ENCODE measurements at regions not wholly inside any gene's neighbourhood (a gene's known extent, or its start where the extent isn't known, plus 50 kb on each side); places are given as distances from the start of the nearest gene placed in this dataset.
"Not testable (repeated sequence)": the region's sequence is repeated elsewhere in the genome, so short reads cannot be mapped to it uniquely, and the experiment has no call there.

DNA sequence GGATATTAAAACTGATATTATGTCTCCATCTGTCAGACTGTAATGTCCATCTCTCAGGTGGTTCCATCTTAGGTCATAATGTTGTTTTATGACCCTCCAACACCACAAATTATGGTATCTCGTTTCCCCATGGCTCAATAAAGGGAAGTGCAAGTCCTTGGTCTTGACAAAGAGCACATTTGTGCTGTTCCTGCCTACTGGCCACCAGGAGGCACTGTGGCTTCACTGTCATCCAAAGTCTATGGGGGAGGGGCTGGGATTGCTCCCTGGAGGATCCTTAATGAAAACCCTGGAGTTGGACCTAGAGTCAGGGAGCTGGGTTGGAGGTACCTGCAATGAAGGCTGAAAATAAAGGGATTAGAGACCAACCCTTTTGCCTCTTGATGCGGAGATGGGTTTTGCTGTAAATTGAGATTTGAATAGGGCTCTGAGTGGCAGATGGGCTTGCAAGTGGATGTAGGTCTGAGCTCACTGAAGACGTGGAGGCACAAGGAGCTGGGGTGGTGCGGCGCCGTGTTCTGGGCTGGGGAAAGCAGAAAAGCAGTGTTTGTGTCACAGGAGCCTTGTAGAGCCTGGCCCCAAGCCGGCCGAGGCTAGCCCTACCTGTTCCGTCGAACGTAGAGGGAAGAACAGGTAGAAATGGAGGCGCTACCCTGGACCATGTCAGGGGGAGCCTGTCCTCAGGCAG, 180.5 kb upstream of the PRSS58 start:
- TF ChIP-seq, protein P1, sequence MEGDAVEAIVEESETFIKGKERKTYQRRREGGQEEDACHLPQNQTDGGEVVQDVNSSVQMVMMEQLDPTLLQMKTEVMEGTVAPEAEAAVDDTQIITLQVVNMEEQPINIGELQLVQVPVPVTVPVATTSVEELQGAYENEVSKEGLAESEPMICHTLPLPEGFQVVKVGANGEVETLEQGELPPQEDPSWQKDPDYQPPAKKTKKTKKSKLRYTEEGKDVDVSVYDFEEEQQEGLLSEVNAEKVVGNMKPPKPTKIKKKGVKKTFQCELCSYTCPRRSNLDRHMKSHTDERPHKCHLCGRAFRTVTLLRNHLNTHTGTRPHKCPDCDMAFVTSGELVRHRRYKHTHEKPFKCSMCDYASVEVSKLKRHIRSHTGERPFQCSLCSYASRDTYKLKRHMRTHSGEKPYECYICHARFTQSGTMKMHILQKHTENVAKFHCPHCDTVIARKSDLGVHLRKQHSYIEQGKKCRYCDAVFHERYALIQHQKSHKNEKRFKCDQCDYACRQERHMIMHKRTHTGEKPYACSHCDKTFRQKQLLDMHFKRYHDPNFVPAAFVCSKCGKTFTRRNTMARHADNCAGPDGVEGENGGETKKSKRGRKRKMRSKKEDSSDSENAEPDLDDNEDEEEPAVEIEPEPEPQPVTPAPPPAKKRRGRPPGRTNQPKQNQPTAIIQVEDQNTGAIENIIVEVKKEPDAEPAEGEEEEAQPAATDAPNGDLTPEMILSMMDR (IDR thresholded peaks at IDR 0.05; ENCODE audit: low read depth, low read length), result peak; percentile 64
- DNase-seq (ENCODE audit: low read depth, low spot score), result peak; percentile 32
- no peak overlapping the region for H3K4me3 ChIP-seq (ENCODE audit: low read depth, low read length)
- in situ Hi-C loops (cut with HindIII; ENCODE audit: low sequenced_read_pairs), result no loop called here

DNA sequence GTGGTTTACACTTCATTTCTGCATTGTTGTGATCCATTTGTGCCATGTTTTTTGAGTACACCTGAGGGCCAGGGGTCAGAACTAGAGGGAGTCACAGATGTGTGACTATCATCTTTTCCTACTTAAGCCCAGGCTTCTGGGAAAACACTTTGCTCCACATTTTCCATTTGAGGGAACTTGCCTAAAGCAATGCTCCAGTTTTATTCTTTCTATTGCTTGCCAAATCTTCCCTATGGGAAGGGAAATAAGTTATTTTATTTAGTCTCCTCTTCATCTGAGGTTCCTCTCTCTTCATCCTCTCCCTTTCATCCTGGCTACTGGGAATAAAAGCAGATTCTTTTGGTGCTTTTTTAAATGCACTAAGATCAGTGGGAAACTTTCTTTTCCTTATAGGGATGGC, 179.9 kb upstream of the PRSS58 start:
- TF ChIP-seq, protein P1 (IDR thresholded peaks at IDR 0.05; ENCODE audit: low read depth, low read length), result no peak
- H3K4me3 ChIP-seq (ENCODE audit: low read depth, low read length), result no peak overlapping the region
- DNase-seq (ENCODE audit: low read depth, low spot score), result no peak
- in situ Hi-C loops (cut with HindIII; ENCODE audit: low sequenced_read_pairs), result no loop called here

DNA sequence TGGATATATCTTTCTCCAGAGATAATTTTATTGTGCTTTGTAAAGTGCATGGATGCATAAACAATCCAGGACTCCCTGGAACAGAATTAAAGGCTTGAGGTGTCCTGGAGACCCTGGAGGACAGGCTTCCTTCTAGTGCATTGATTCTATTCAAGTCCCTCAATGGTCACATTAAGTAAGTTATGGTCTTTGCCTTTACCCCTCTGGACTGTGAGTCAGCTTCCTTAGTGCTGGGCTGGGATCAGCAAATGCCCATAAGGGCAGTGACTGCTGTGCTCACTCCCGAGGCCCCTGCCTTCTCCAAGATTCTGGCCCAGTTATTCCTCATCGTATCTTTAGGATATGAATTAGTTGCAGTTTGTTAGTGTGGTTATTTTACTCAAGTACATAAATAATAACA, 178.7 kb upstream of the PRSS58 start:
- in situ Hi-C loops (cut with HindIII; ENCODE audit: low sequenced_read_pairs), result no loop called here
- DNase-seq (ENCODE audit: low read depth, low spot score), result peak; percentile 37
- TF ChIP-seq, protein P1 (IDR thresholded peaks at IDR 0.05; ENCODE audit: low read depth, low read length), result no peak
- H3K4me3 ChIP-seq (ENCODE audit: low read depth, low read length), result no peak overlapping the region

DNA sequence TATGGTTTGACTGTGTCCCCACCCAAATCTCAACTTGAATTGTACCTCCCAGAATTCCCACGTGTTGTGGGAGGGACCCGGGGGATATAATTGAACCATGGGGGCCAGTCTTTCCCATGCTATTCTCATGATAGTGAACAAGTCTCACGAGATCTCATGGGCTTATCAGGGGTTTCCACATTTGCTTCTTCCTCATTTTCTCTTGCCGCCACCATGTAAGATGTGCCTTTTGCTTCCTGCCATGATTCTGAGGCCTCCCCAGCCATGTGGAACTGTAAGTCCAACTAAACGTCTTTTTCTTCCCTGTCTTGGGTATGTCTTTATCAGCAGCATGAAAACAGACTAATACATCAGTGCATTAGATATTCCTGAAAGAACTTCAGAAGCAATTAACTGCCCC, 177.7 kb upstream of the PRSS58 start:
- DNase-seq (ENCODE audit: low read depth, low spot score); in situ Hi-C loops (cut with HindIII; ENCODE audit: low sequenced_read_pairs): not testable (repeated sequence)

DNA sequence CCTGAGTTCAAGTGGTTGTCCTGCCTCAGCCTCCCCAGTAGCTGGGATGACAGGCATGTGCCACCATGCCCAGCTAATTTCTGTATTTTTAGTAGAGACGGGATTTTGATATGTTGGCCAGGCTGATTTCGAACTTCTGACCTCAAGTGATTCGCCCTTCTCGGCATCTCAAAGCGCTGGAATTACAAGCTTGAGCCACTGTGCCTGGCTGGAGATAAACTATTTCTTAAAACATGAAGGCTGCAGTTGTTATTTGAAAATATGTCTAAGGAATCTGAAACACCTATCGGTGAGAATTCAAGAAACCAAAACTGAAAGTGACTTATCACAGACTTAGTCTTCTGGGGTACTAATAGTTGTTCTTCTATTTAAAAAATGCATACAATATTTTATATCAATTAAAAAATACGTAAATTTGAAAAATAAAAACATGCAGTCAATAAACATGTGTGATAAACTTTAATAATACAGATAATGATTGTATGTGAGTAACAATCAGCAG, 176.9 kb upstream of the PRSS58 start:
- no peak for DNase-seq (ENCODE audit: low read depth, low spot score)
- H3K4me3 ChIP-seq (ENCODE audit: low read depth, low read length), result no peak overlapping the region
- TF ChIP-seq, protein P1 (IDR thresholded peaks at IDR 0.05; ENCODE audit: low read depth, low read length), result no peak
- in situ Hi-C loops (cut with HindIII; ENCODE audit: low sequenced_read_pairs), result no loop called here

More for the DNA sequence above, 177.7 kb upstream of the PRSS58 start:
- not testable (repeated sequence) for H3K4me3 ChIP-seq (ENCODE audit: low read depth, low read length)

DNA sequence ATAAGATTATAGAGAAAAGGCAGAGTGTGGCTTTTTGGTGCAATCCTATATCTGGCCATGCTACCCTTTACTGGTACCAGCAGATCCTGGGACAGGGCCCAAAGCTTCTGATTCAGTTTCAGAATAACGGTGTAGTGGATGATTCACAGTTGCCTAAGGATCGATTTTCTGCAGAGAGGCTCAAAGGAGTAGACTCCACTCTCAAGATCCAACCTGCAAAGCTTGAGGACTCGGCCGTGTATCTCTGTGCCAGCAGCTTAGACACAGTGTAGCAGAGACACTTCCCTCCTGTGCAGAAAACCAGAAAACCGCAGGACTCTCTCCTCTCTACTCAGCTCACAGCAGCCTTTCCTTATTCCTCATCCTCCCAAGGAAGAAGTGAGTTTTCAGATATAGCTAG, 176.3 kb upstream of the PRSS58 start:
- H3K4me3 ChIP-seq (ENCODE audit: low read depth, low read length); DNase-seq (ENCODE audit: low read depth, low spot score); in situ Hi-C loops (cut with HindIII; ENCODE audit: low sequenced_read_pairs): not testable (repeated sequence)

DNA sequence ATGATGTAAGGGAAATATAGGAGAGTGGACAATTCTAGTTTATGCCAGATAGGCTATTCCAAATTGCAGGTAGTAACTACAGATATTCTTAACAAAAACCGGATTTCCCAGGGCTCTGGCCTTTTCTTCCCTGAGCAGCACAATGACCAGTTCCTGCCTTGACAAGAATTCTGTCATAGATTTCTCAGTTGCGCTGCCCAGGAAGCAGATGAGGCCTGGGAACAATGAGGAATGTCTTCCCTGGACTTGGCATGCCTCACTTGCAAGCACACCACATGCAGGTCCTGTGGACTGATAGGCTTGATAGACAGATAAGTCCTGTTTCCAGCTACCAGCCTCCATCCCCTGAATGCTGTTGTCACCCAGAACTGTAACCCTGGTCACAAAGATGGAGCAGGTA, 174.5 kb upstream of the PRSS58 start:
- in situ Hi-C loops (cut with HindIII; ENCODE audit: low sequenced_read_pairs), result no loop called here
- no peak for DNase-seq (ENCODE audit: low read depth, low spot score)
- no peak overlapping the region for H3K4me3 ChIP-seq (ENCODE audit: low read depth, low read length)
- TF ChIP-seq, protein P1 (IDR thresholded peaks at IDR 0.05; ENCODE audit: low read depth, low read length), result no peak
